Lower lobe of right lung (tissue), 2 donors: ENCODE measurements at regions not wholly inside any gene's neighbourhood (a gene's known extent, or its start where the extent isn't known, plus 50 kb on each side); places are given as distances from the start of the nearest gene placed in this dataset.

Source experiments
- ATAC-seq, 2 donors: fragments of 200-7000 bp; cut with Tn5 transposase; one replicate each; pipeline ENCODE4 v1.9.1; 2020 to 2022; ENCODE audit warnings: mild to moderate bottlenecking in 2 of 2, moderate library complexity in 2 of 2
- DNase-seq: peaks from one replicate; pipeline ENCODE4 v3.0.0-alpha.2; 2020
- H3K27ac ChIP-seq: fragments of 200-600 bp; one replicate; pipeline ENCODE4 v1.8.0; 2022
- H3K27me3 ChIP-seq: fragments of 200-600 bp; one replicate; pipeline ENCODE4 v1.8.0; 2022; ENCODE audit warnings: low read depth
- H3K36me3 ChIP-seq: fragments of 200-600 bp; one replicate; pipeline ENCODE4 v1.8.0; 2022; ENCODE audit warnings: mild to moderate bottlenecking
- H3K4me1 ChIP-seq: fragments of 200-600 bp; one replicate; pipeline ENCODE4 v1.8.0; 2022
- H3K4me3 ChIP-seq: fragments of 200-600 bp; one replicate; pipeline ENCODE4 v1.8.0; 2022; ENCODE audit warnings: mild to moderate bottlenecking
- H3K9me3 ChIP-seq: fragments of 200-600 bp; one replicate; pipeline ENCODE4 v1.8.0; 2022
- intact Hi-C: fragments of 100-400 bp; cut with DNase I; formaldehyde crosslinking; loops from one replicate; pipeline ENCODE4 v1.11.0; 2022
- TF ChIP-seq, protein P1 (sequence below): fragments of 200-600 bp; IDR thresholded peaks from one replicate; pipeline ENCODE4 v1.8.0; 2022; ENCODE audit warnings: antibody characterized with exemption, mild to moderate bottlenecking
- donor health status: DM: no; HTN: yes; CAD: no; lungs with severe emphysema.

DNA sequence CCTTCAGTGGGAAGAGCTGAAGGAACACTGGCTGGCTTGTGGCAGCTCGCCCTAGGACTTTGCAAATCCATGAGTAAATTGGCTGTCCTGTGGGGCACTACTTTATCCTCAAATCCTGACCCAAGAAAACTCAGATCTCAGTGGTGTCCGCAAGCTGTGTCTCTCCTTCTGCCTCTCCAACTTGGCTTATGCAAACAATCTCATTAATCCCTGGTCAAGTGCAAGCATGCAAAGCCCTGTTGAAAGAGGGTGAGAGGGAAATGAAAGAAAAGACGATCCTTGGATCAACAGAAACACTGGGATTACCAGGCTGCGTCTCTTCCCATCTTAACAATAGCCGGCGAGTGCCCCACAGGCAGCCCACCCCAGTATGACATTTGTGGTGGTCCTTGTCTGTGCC, 901.6 kb downstream of the BCL11B start:
- ATAC-seq (no peak), DNase-seq (no peak)
- Histone ChIP-seq H3K4me1 (no peaks in the 10 kb centered on the region), H3K27me3 (no peaks in the 10 kb centered on the region), H3K36me3 (no peaks in the 10 kb centered on the region), H3K27ac (no peak overlapping the region), H3K4me3 (no peak overlapping the region), H3K9me3 (no peaks in the 10 kb centered on the region)
- intact Hi-C loops: no loop called here
- TF ChIP-seq, protein P1, sequence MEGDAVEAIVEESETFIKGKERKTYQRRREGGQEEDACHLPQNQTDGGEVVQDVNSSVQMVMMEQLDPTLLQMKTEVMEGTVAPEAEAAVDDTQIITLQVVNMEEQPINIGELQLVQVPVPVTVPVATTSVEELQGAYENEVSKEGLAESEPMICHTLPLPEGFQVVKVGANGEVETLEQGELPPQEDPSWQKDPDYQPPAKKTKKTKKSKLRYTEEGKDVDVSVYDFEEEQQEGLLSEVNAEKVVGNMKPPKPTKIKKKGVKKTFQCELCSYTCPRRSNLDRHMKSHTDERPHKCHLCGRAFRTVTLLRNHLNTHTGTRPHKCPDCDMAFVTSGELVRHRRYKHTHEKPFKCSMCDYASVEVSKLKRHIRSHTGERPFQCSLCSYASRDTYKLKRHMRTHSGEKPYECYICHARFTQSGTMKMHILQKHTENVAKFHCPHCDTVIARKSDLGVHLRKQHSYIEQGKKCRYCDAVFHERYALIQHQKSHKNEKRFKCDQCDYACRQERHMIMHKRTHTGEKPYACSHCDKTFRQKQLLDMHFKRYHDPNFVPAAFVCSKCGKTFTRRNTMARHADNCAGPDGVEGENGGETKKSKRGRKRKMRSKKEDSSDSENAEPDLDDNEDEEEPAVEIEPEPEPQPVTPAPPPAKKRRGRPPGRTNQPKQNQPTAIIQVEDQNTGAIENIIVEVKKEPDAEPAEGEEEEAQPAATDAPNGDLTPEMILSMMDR: no peak

DNA sequence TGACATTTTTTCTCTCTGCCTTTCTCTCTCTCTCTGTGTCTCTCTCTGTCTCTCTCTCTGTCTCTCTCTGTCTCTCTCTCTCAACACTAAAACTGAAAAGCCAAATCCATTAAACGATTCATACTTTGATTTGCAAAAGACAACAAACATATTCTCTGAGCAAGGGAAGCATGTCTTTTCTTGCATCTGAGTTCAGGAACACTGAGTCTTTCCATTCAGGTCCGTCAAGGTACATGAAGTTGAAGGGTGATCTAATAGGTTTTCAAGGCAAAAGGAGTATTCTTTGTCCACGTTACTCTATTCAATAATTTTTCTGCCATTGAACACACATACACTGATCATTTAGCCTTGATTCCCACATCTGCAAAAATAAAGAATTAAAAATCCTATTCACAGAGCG, 900.9 kb downstream of the BCL11B start:
- ATAC-seq: no peak
- TF ChIP-seq, protein P1: no peak
- Histone ChIP-seq H3K9me3 (no peaks in the 10 kb centered on the region), H3K36me3 (no peaks in the 10 kb centered on the region), H3K4me1 (no peaks in the 10 kb centered on the region), H3K27me3 (no peaks in the 10 kb centered on the region), H3K27ac (no peak overlapping the region), H3K4me3 (no peak overlapping the region)
- DNase-seq: no peak
- intact Hi-C loops: no loop called here

DNA sequence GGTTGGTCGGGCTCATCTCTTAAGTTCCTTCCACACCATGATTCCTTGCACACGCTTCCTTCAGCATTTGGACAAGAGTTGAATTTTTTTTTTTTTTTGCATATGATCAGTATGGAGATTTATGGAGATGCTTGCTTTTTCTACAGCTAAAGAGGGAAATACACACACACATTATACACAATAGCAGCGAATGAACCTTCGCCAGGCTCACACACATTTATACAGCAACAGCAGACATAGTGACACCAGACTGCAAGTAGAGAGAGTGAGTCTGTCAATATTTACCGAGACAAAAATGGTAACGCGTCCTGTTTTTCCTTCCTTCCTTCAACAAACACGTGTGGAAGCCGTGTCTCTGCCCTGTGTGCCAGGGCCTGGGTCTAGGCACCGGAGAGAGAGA, 897.9 kb downstream of the BCL11B start:
- ATAC-seq (no peak), DNase-seq (no peak)
- no peaks in the 10 kb centered on the region for H3K27me3 ChIP-seq
- intact Hi-C loops: no loop called here
- H3K9me3 ChIP-seq: no peaks in the 10 kb centered on the region
- TF ChIP-seq, protein P1: no peak
- H3K27ac ChIP-seq: no peak overlapping the region
- H3K4me3 ChIP-seq: no peak overlapping the region
- H3K4me1 ChIP-seq: no peaks in the 10 kb centered on the region
- H3K36me3 ChIP-seq: no peaks in the 10 kb centered on the region

DNA sequence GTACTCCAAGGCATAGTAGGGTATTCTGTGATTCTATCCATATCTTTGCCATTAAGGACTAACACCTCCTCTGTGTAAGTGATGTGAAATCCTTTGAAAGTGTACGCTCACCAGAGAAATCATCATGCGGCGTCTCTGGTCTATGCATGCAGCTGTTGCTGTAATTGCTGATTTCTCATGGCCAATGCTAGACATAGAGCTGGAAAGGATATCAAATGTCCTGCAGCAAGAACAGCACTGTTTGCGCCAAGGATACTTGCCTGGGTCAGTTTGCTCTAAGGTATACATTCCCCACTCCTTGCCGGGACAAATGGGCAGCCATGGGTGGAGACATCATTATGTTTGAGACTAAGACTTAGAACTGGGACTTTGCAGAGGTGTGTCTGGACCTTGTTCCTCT, 896.4 kb downstream of the BCL11B start:
- Histone ChIP-seq H3K27me3 (no peaks in the 10 kb centered on the region), H3K36me3 (no peaks in the 10 kb centered on the region), H3K9me3 (no peaks in the 10 kb centered on the region), H3K4me3 (no peak overlapping the region), H3K4me1 (no peaks in the 10 kb centered on the region), H3K27ac (no peak overlapping the region)
- DNase-seq: no peak
- TF ChIP-seq, protein P1: no peak
- intact Hi-C loops: no loop called here
- no peak for ATAC-seq

DNA sequence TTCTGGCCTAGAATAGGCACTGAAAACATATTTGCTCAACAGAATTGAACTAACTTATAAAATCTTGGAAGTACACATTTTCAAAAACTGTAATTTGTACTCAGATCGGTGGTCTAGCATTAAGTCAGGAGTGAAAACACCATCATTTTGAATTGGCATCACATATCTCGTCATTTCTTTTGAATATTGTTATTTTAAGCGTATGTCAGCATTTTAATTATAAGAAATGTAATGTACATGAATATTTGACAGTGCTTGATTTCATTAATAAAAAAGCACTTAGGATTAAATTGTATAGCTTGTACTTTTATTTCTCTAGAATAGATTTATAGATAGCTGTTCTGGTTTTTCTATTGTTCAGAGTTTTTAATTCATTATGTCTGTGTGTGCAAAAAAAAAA, 892.2 kb downstream of the BCL11B start:
- Histone ChIP-seq H3K4me1 (no peaks in the 10 kb centered on the region), H3K27ac (no peak overlapping the region), H3K4me3 (no peak overlapping the region), H3K36me3 (no peaks in the 10 kb centered on the region), H3K27me3 (no peaks in the 10 kb centered on the region), H3K9me3 (no peaks in the 10 kb centered on the region)
- TF ChIP-seq, protein P1: no peak
- intact Hi-C loops: no loop called here
- ATAC-seq (no peak), DNase-seq (no peak)

DNA sequence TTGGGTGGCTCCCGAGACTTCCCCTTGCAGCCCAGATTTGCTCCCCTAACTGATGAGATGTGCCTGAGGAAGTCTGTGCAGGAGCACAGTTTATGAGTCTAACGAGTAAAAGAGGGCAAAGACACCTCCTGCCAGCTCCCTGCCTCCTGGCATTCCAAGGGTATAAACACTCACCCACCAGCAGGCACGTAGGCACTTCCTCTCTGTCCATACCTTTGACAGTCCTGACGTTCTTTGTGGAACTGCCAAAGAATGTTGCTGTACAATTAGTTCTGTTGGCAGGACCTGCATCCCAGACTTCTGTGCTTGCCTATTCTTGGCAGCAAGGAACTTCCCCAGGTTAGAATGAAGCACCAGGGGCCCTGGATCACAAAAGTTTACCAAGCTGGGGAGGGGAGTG, 889.3 kb downstream of the BCL11B start:
- intact Hi-C loops: no loop called here
- H3K36me3 ChIP-seq: no peaks in the 10 kb centered on the region
- H3K27me3 ChIP-seq: no peaks in the 10 kb centered on the region
- TF ChIP-seq, protein P1: no peak
- no peak overlapping the region for H3K4me3 ChIP-seq
- no peaks in the 10 kb centered on the region for H3K9me3 ChIP-seq
- ATAC-seq (no peak), DNase-seq (no peak)
- H3K4me1 ChIP-seq: no peaks in the 10 kb centered on the region
- H3K27ac ChIP-seq: no peak overlapping the region
